Hippocampal formation (tissue), 2 donors: ENCODE measurements at regions not wholly inside any gene's neighbourhood (a gene's known extent, or its start where the extent isn't known, plus 50 kb on each side); places are given as distances from the start of the nearest gene placed in this dataset.
"Not testable (repeated sequence)": the region's sequence is repeated elsewhere in the genome, so short reads cannot be mapped to it uniquely, and the experiment has no call there.

Experiments used
- DNase-seq, 2 donors: peaks; one replicate each; lab custom pipeline; 2025; lab: John Stamatoyannopoulos, UW

- no peak for DNase-seq
Measured at GRCh38 chr4:131635191-131635590, 1513.9 kb upstream of the PCDH10 start.

DNA sequence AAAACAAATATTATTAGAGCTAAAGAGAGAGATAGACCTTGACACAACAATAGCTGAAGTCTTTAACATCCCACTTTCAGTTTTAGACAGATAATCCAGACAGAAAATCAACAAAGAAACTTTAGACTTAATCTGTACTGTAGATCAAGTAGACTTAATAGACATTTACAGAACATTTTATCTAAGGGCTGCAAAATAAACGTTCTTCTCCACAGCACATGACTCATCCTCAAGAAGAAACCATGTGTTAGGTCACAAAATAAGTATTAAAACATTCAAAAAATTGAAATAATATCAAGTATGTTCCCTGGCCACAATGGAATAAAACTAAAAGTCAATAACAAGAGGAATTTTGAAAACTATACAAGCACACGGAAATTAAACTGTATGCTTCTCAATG is 1510.3 kb upstream of the PCDH10 start:
- DNase-seq = no peak

- DNase-seq = no peak
Measured at GRCh38 chr4:131644619-131645018, 1504.5 kb upstream of the PCDH10 start.

- no peak for DNase-seq
Measured at GRCh38 chr4:131649227-131649626, 1499.9 kb upstream of the PCDH10 start.

DNA sequence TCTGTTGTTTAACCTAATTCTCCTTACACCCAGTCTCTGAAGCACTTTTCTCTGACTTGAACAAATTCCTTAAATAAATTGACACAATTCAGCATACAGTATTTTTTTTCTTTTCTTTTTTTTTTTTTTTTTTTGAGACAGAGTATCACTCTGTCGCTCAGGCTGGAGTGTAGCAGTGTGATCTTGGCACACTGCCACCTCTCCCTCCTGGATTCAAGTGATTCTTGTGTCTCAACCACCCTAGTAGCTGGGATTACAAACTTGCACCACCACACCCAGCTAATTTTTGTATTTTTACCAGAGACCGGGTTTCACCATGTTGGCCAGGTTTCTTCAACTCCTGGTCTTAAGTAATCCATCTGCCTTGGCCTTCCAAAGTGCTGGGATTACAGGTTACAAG is 1498.1 kb upstream of the PCDH10 start:
- DNase-seq = no peak

- not testable (repeated sequence) for DNase-seq
Measured at GRCh38 chr4:131683314-131683713, 1465.8 kb upstream of the PCDH10 start.

GRCh38 chr4:131721883-131722282 is 1427.2 kb upstream of the PCDH10 start:
- DNase-seq = no peak

GRCh38 chr4:131723069-131723468 is 1426.0 kb upstream of the PCDH10 start:
- not testable (repeated sequence) for DNase-seq

GRCh38 chr4:131724847-131725246 is 1424.2 kb upstream of the PCDH10 start:
- DNase-seq = not testable (repeated sequence)

DNA sequence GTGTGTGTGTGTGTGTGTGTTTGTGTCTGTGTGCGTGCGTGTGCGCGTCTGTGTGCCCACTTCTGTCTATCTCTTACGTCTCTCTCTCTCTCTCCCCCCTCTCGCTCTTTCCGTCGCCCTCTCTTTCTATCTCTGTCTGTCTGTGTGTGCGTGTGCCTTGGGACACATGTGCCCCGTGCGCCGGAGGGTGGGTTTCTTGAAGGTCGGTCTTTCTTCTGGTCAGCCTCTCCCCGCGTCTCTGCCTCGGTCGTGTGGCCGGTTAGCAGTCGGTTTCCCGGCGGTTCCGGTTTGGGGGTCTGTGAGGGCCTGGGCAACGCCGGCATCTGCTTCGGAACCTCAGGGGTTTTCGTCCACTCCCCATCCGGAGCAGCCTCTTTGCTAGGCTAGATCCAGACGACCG is 1423.6 kb upstream of the PCDH10 start:
- not testable (repeated sequence) for DNase-seq

DNA sequence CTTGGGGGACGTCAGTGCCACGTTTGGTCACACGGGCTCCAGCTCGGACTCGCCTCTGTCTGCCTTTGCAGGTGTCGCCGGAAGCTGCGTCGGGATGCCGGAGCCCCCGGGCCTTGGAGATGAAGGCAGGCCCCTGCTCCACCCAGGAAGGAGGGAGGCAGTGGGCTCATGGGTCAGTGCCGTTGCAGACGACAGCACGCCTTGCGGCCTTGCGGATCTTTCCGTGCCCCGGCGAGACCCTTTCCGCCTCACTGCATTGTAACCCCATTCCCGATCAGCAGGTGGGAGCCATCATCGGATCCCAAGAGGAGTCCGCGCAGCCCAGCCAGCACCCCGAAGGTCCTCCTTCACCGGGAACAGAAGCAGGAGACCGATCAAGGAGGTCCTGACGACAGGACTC is 1422.2 kb upstream of the PCDH10 start:
- not testable (repeated sequence) for DNase-seq

DNA sequence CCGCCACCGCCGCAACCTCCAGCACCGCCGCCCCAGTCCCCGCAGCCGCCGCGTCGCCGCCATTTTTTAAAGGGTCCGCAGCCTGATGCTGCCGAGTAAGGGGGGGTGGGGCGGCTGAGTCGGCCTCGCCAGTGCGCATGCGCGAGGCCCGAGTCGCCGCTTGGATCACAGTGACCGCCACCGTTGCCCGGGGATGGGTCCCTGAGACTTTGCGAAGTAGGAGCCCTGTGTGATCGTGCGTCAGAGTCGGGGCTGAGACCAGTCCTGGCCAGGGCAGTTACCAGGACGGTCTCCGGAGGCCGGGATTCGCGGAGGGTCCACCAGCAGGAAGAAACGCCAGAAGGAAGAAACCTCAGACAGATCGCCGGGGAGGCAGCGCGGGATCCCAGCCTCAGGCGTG is 1421.7 kb upstream of the PCDH10 start:
- not testable (repeated sequence) for DNase-seq

DNA sequence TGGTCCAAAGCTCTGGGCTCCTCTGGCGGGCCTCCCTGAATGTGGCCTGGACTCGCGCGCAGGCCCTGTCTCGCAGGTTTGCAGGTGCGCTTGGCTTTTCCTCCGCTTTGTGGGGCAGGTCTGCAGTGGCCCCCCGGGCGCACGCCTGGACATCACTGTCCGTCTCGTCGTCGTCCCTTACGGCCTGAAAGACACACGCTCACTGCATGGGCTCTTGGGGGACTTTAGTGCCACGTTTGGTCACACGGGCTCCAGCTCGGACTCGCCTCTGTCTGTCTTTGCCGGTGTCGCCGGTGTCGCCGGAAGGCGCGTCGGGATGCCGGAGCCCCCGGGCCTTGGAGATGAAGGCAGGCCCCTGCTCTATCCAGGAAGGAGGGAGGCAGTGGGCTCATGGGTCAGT is 1419.9 kb upstream of the PCDH10 start:
- DNase-seq = not testable (repeated sequence)

- DNase-seq = not testable (repeated sequence)
Measured at GRCh38 chr4:131729716-131730398, 1419.2 kb upstream of the PCDH10 start.

- not testable (repeated sequence) for DNase-seq
Measured at GRCh38 chr4:131730574-131730973, 1418.5 kb upstream of the PCDH10 start.

GRCh38 chr4:131732034-131732630 is 1417.0 kb upstream of the PCDH10 start:
- not testable (repeated sequence) for DNase-seq

GRCh38 chr4:131734321-131734720 is 1414.8 kb upstream of the PCDH10 start:
- not testable (repeated sequence) for DNase-seq

DNA sequence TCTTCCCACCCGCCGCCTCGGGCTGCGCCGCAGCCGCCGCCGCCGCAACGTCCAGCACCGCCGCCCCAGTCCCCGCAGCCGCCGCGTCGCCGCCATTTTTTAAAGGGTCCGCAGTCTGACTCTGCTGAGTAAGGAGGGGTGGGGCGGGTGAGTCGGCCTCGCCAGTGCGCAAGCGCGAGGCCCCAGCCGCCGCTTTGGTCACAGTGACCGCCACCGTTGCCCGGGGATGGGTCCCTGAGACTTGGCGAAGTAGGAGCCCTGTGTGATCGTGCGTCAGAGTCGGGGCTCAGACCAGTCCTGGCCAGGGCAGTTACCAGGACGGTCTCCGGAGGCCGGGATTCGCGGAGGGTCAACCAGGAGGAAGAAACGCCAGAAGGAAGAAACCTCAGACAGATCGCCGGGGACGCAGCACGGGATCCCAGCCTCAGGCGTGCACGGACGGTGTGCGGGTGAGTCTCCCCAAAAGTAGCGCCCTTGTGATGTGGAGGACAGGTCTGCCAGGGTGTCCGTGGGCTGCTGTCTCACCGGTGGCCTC is 1414.2 kb upstream of the PCDH10 start:
- DNase-seq = not testable (repeated sequence)

- DNase-seq = not testable (repeated sequence)
Measured at GRCh38 chr4:131738991-131739390, 1410.1 kb upstream of the PCDH10 start.

- DNase-seq = not testable (repeated sequence)
Measured at GRCh38 chr4:131741836-131742235, 1407.3 kb upstream of the PCDH10 start.

GRCh38 chr4:131742536-131743205 is 1406.4 kb upstream of the PCDH10 start:
- DNase-seq = not testable (repeated sequence)

- DNase-seq = not testable (repeated sequence)
Measured at GRCh38 chr4:131743348-131743747, 1405.7 kb upstream of the PCDH10 start.

DNA sequence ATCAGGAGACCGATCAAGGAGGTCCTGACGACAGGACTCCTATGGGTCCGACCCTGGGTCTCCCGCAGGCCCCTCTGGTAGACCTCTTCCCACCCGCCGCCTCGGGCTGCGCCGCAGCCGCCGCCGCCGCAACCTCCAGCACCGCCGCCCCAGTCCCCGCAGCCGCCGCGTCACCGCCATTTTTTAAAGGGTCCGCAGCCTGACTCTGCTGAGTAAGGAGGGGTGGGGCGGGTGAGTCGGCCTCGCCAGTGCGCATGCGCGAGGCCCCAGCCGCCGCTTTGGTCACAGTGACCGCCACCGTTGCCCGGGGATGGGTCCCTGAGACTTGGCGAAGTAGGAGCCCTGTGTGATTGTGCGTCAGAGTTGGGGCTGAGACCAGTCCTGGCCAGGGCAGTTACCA is 1401.9 kb upstream of the PCDH10 start:
- DNase-seq = not testable (repeated sequence)
